HL-60 (cell line): ENCODE measurements at regions not wholly inside any gene's neighbourhood (a gene's known extent, or its start where the extent isn't known, plus 50 kb on each side); places are given as distances from the start of the nearest gene placed in this dataset.

Source experiments
- DNase-seq, 2 experiments: peaks; one replicate each; pipeline ENCODE4 v3.0.0-alpha.2; 2010 to 2020; ENCODE audit warnings: low read depth in 1 of 2, low spot score in 1 of 2
- H3K27ac ChIP-seq: fragments of 250-450 bp; sonication (Bioruptor Pico); replicated peaks from 2 replicates; pipeline ENCODE4 v1.5.1; 2020; ENCODE audit warnings: mild to moderate bottlenecking, moderate library complexity
- H3K27me3 ChIP-seq: fragments of 250-450 bp; sonication (Bioruptor Pico); 2 replicates; pipeline ENCODE4 v1.5.1; 2021; ENCODE audit warnings: mild to moderate bottlenecking, moderate library complexity; ENCODE audit not compliant: insufficient read depth, poor library complexity, severe bottlenecking
- H3K4me3 ChIP-seq: replicated peaks from 2 replicates; pipeline ENCODE4 v1.5.1; 2011; ENCODE audit warnings: mild to moderate bottlenecking, control low read depth, low read length; ENCODE audit not compliant: insufficient read depth
- CTCF ChIP-seq: IDR thresholded peaks from one replicate; pipeline ENCODE4 v1.5.1; 2011; ENCODE audit warnings: low read length, control low read depth, inconsistent platforms; ENCODE audit not compliant: insufficient read depth
- GABPA ChIP-seq: IDR thresholded peaks from 2 replicates; pipeline ENCODE4 v1.6.1; 2012; ENCODE audit warnings: low read depth
- POLR2AphosphoS5 ChIP-seq: IDR thresholded peaks from 2 replicates; pipeline ENCODE4 v1.6.1; 2012; ENCODE audit warnings: low read depth
- REST ChIP-seq: IDR thresholded peaks from 2 replicates; pipeline ENCODE4 v1.6.1; 2012; ENCODE audit warnings: low read depth; ENCODE audit not compliant: insufficient replicate concordance
- SPI1 ChIP-seq: IDR thresholded peaks from 2 replicates; pipeline ENCODE4 v1.6.1; 2012; ENCODE audit warnings: low read depth, mild to moderate bottlenecking, borderline replicate concordance

- H3K27me3 ChIP-seq: no peaks in the 10 kb centered on the region
- no peak for TF ChIP-seq CTCF
- no peak for TF ChIP-seq SPI1
- no peak for TF ChIP-seq REST
- no peak for TF ChIP-seq POLR2AphosphoS5
- no peak for TF ChIP-seq GABPA
These were observed 133.4 kb upstream of the TCERG1L start for GRCh38 chr10:131444862-131445461.

GRCh38 chr10:131445623-131446022 is 134.1 kb upstream of the TCERG1L start:
- no peak overlapping the region for H3K27ac ChIP-seq
- no peak overlapping the region for H3K4me3 ChIP-seq
- DNase-seq: no peak
- no peaks in the 10 kb centered on the region for H3K27me3 ChIP-seq
- TF ChIP-seq CTCF (no peak), SPI1 (no peak), REST (no peak), POLR2AphosphoS5 (no peak), GABPA (no peak)

More at GRCh38 chr10:131444862-131445461, 133.4 kb upstream of the TCERG1L start:
- H3K27ac ChIP-seq: no peak overlapping the region
- H3K4me3 ChIP-seq: no peak overlapping the region
- DNase-seq: no peak

- no peaks in the 10 kb centered on the region for H3K27me3 ChIP-seq
- TF ChIP-seq REST: no peak
- TF ChIP-seq SPI1: no peak
- TF ChIP-seq CTCF: no peak
- TF ChIP-seq POLR2AphosphoS5: no peak
- TF ChIP-seq GABPA: no peak
- no peak for DNase-seq
- H3K27ac ChIP-seq: no peak overlapping the region
- no peak overlapping the region for H3K4me3 ChIP-seq
These were observed 134.7 kb upstream of the TCERG1L start for GRCh38 chr10:131446171-131446570.
